Activated naive CD4-positive, alpha-beta T cell treated with anti-CD3 and anti-CD28 coated beads for 36 hours (primary cell): ENCODE measurements at regions not wholly inside any gene's neighbourhood (a gene's known extent, or its start where the extent isn't known, plus 50 kb on each side); places are given as distances from the start of the nearest gene placed in this dataset.

ENCODE experiments used
- CTCF ChIA-PET: fragments of 350-600 bp; sonication (Branson Sonifier 250); formaldehyde crosslinking; loops from one replicate; lab custom pipeline; 2021; ENCODE audit warnings: antibody characterized with exemption; lab: Charles Lee
- DNase-seq: peaks from one replicate; pipeline ENCODE4 v3.0.0-alpha.2; 2020
- H3K27ac Mint-ChIP-seq: one replicate; pipeline ENCODE4 v1.8.0; 2021; ENCODE audit warnings: mild to moderate bottlenecking, mixed read lengths
- H3K27me3 Mint-ChIP-seq: one replicate; pipeline ENCODE4 v1.8.0; 2021; ENCODE audit warnings: low read depth, mixed read lengths
- H3K36me3 Mint-ChIP-seq: one replicate; pipeline ENCODE4 v1.8.0; 2021; ENCODE audit warnings: low read depth, mixed read lengths
- H3K4me1 Mint-ChIP-seq: one replicate; pipeline ENCODE4 v1.8.0; 2021; ENCODE audit warnings: low read depth, mixed read lengths
- H3K4me3 Mint-ChIP-seq: one replicate; pipeline ENCODE4 v1.8.0; 2021; ENCODE audit warnings: mild to moderate bottlenecking, moderate library complexity, mixed read lengths
- H3K9me3 Mint-ChIP-seq: one replicate; pipeline ENCODE4 v1.8.0; 2021; ENCODE audit warnings: mixed read lengths
- intact Hi-C: fragments of 100-400 bp; cut with micrococcal nuclease; formaldehyde crosslinking; loops from one replicate; pipeline ENCODE4 v1.15.1; 2023

DNA sequence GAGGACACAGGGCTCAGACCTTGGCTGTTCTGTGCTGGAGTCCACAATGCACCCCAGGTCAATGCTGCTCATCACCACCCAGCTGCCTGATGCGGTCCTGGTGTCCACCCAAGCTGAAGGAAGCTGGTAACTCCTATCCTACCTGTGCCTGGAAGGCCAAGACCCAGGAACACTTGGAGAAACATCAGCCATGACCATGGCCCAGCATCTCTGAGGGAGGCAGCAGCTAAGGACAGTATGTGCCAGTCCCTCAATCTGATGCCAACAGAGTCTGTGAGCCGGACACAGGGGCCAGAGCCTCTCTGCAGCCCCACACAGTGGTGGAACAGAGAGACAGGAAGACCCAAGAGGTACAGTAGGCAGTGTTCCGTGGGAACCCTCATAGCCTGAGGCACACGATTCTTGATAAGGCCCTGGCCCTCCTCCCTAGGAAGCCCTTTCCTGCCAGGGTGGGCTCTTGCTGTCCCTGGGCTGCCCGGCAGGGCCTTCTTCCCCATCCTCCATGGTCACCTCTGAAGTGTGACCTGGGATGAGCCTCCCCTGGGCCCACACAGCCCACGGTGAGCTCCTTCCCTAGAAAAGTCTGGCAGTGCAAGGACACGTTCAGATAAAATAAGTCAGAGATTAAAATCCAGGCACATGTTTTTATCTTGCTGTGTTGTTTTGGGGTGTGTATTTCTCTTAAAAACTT lies 170.7 kb downstream of the THBS2 start:
- Mint-ChIP-seq H3K9me3 (no peaks in the 10 kb centered on the region), H3K27me3 (no peaks in the 10 kb centered on the region), H3K27ac (no peak overlapping the region), H3K4me1 (no peaks in the 10 kb centered on the region), H3K36me3 (no peaks in the 10 kb centered on the region), H3K4me3 (no peak overlapping the region)
- intact Hi-C loops = no loop called here
- CTCF ChIA-PET = no interaction called here
- no peak for DNase-seq

GRCh38 chr6:169082093-169082492 lies 171.6 kb downstream of the THBS2 start:
- no peak for DNase-seq
- H3K27me3 Mint-ChIP-seq = peaks cover 1% of the 10 kb centered on the region
- no peak overlapping the region for H3K4me3 Mint-ChIP-seq
- H3K4me1 Mint-ChIP-seq = no peaks in the 10 kb centered on the region
- no peaks in the 10 kb centered on the region for H3K36me3 Mint-ChIP-seq
- H3K27ac Mint-ChIP-seq = no peak overlapping the region
- no peaks in the 10 kb centered on the region for H3K9me3 Mint-ChIP-seq
- CTCF ChIA-PET = no interaction called here
- intact Hi-C loops = no loop called here

- Mint-ChIP-seq H3K9me3 (no peaks in the 10 kb centered on the region), H3K4me1 (no peaks in the 10 kb centered on the region), H3K27me3 (peaks cover 1% of the 10 kb centered on the region), H3K36me3 (no peaks in the 10 kb centered on the region), H3K27ac (no peak overlapping the region), H3K4me3 (no peak overlapping the region)
- DNase-seq = no peak
- intact Hi-C loops = no loop called here
- CTCF ChIA-PET = no interaction called here
Measured at GRCh38 chr6:169081248-169081647, 172.4 kb downstream of the THBS2 start.

- Mint-ChIP-seq H3K27ac (no peak overlapping the region), H3K27me3 (peaks cover 4% of the 10 kb centered on the region), H3K4me1 (no peaks in the 10 kb centered on the region), H3K4me3 (no peak overlapping the region), H3K36me3 (no peaks in the 10 kb centered on the region), H3K9me3 (no peaks in the 10 kb centered on the region)
- DNase-seq = no peak
- CTCF ChIA-PET = interaction anchor here (0.7 kb wide), 1 partner anchor 14 kb away, joined by 3 read pairs; no protein-coding TSS in a partner anchor
- intact Hi-C loops = no loop called here
Measured at GRCh38 chr6:169079650-169080049, 174.0 kb downstream of the THBS2 start.

DNA sequence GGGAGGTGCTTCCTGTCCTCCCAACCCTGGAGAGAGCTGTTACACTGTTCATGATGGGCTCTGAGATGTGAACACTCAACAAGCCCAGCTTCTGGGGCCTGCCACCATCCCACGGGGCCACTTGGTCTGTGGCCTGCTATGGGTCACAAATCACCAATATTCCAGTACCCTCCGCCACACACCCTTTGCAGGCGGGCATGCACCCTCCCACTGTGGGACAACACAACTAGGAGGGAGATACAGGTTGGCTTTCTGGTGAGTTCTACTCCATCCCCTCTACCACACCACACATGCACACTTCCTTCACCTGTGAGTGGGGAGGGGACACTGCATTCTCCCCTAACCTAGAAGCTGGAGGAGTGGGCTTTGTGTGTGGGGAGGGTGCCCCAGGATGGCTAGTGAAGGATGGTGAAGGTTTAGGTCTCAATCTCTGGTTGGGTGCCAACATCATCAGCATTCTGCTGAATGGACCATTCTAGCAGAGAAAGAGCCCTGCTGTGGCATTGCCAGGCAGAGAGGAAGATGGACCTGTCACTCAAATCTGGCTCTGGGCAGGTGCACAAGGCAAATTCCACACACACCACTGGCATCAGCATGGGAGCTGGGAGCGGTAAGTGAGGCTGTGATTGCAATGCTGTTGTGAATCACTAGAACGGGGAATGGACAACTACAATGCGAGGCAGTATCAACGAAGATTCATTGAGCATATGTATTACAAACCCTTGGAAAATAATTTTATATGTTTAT lies 175.1 kb downstream of the THBS2 start:
- Mint-ChIP-seq H3K4me1 (no peaks in the 10 kb centered on the region), H3K27me3 (peaks cover 4% of the 10 kb centered on the region), H3K4me3 (no peak overlapping the region), H3K9me3 (no peaks in the 10 kb centered on the region), H3K27ac (no peak overlapping the region), H3K36me3 (no peaks in the 10 kb centered on the region)
- intact Hi-C loops = no loop called here
- CTCF ChIA-PET = no interaction called here
- no peak for DNase-seq

GRCh38 chr6:169075915-169076654 lies 177.6 kb downstream of the THBS2 start:
- CTCF ChIA-PET = no interaction called here

GRCh38 chr6:169075211-169075914 lies 178.3 kb downstream of the THBS2 start:
- DNase-seq = no peak
- H3K27me3 Mint-ChIP-seq = peaks cover 4% of the 10 kb centered on the region
- no peaks in the 10 kb centered on the region for H3K9me3 Mint-ChIP-seq
- H3K36me3 Mint-ChIP-seq = no peaks in the 10 kb centered on the region
- intact Hi-C loops = no loop called here
- H3K4me3 Mint-ChIP-seq = no peak overlapping the region
- H3K27ac Mint-ChIP-seq = no peak overlapping the region
- CTCF ChIA-PET = no interaction called here
- H3K4me1 Mint-ChIP-seq = no peaks in the 10 kb centered on the region

More at GRCh38 chr6:169075915-169076654, 177.6 kb downstream of the THBS2 start:
- no peak for DNase-seq
- Mint-ChIP-seq H3K9me3 (no peaks in the 10 kb centered on the region), H3K4me3 (no peak overlapping the region), H3K36me3 (no peaks in the 10 kb centered on the region), H3K4me1 (no peaks in the 10 kb centered on the region), H3K27me3 (peaks cover 4% of the 10 kb centered on the region), H3K27ac (no peak overlapping the region)
- intact Hi-C loops = no loop called here

GRCh38 chr6:169074526-169074925 lies 179.1 kb downstream of the THBS2 start:
- no peaks in the 10 kb centered on the region for H3K9me3 Mint-ChIP-seq
- CTCF ChIA-PET = no interaction called here
- no peaks in the 10 kb centered on the region for H3K4me1 Mint-ChIP-seq
- no peaks in the 10 kb centered on the region for H3K36me3 Mint-ChIP-seq
- H3K27me3 Mint-ChIP-seq = peaks cover 4% of the 10 kb centered on the region
- H3K4me3 Mint-ChIP-seq = no peak overlapping the region
- H3K27ac Mint-ChIP-seq = no peak overlapping the region
- intact Hi-C loops = no loop called here
- no peak for DNase-seq

DNA sequence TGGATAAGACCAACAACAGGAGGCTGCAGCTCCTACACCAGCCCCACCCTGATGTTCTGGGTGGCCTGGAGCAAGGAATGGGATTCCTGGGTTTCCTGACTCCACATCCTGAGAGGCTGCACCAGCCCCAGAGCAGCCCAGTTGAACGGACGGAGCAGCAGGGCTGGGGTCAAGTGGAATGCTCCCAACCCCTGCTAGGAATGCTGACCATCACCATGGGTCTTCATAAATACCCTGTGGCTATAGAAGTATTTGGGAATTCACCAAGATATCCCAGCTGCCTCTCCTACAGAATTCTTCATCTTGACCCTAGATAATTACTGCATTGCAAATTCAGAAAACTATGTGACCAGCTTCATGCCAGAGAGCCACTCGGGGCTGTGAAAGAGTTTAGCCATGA lies 180.3 kb downstream of the THBS2 start:
- Mint-ChIP-seq H3K9me3 (no peaks in the 10 kb centered on the region), H3K4me3 (no peak overlapping the region), H3K36me3 (no peaks in the 10 kb centered on the region), H3K27ac (no peak overlapping the region), H3K27me3 (peaks cover 4% of the 10 kb centered on the region), H3K4me1 (no peaks in the 10 kb centered on the region)
- DNase-seq = no peak
- CTCF ChIA-PET = no interaction called here
- intact Hi-C loops = no loop called here

DNA sequence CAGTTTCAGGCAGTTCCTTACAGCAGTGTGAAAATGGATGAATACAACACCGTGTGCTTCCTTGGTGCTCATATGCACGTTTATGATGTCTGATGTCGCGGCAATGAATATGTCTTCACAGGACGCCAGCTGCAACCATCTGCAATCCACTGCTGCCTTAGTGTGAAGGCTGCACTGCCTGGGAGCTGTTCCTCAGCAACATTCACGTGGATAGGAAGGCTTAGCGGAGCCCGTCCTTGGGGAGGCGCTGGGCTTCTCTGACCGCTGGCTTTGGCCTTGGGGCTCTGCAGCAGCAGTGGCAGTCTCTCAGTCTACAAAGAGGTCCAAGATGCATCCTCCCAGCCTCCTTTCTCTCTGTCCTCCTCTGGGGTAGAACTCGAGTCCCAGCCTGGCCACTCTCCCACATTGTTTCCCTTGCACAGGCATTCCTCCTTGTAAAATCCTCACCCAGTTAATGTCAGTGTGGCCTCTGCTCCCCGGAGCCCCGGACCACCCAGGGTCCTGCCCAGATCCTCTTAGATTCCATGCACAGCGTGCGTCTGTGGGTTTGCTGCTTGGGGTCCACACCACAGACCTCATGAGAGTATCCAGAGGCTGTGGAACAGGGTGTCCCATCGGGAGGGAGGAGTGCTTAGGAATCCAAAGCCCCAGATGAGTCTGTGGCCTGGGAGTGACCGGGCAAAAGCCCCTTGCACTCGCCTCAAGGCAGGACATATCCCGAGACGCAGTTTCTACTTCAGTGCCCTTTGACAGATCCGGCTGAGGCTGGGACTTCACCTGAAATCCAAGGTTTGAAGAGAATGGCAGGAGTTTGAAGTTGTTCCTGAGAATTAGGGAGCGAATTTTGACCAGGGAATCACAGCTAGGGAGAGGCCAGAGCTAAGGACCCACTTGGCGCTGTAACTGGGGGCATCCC lies 181.3 kb downstream of the THBS2 start:
- H3K36me3 Mint-ChIP-seq = no peaks in the 10 kb centered on the region

GRCh38 chr6:169071394-169071793 lies 182.3 kb downstream of the THBS2 start:
- Mint-ChIP-seq H3K4me1 (no peaks in the 10 kb centered on the region), H3K4me3 (no peak overlapping the region), H3K27ac (no peak overlapping the region), H3K9me3 (no peaks in the 10 kb centered on the region), H3K36me3 (no peaks in the 10 kb centered on the region), H3K27me3 (peaks cover 4% of the 10 kb centered on the region)
- CTCF ChIA-PET = no interaction called here
- no peak for DNase-seq
- intact Hi-C loops = no loop called here

More for the DNA sequence above, 181.3 kb downstream of the THBS2 start:
- no peak for DNase-seq
- H3K4me3 Mint-ChIP-seq = no peak overlapping the region
- CTCF ChIA-PET = interaction anchor here (0.5 kb wide), 1 partner anchor 16 kb away, joined by 3 read pairs; no protein-coding TSS in a partner anchor
- peaks cover 2% of the 10 kb centered on the region for H3K27me3 Mint-ChIP-seq
- H3K9me3 Mint-ChIP-seq = no peaks in the 10 kb centered on the region
- no peaks in the 10 kb centered on the region for H3K4me1 Mint-ChIP-seq
- H3K27ac Mint-ChIP-seq = no peak overlapping the region
- intact Hi-C loops = no loop called here
